Left colon (tissue), 2 donors: ENCODE measurements at regions not wholly inside any gene's neighbourhood (a gene's known extent, or its start where the extent isn't known, plus 50 kb on each side); places are given as distances from the start of the nearest gene placed in this dataset.

ENCODE experiments used
- ATAC-seq: fragments of 200-7000 bp; cut with Tn5 transposase; one replicate; pipeline ENCODE4 v1.9.1; 2020; ENCODE audit warnings: mild to moderate bottlenecking, moderate library complexity
- DNase-seq, 2 donors: peaks; one replicate each; pipeline ENCODE4 v3.0.0-alpha.2; 2020
- intact Hi-C, 2 donors: fragments of 100-400 bp; cut with DNase I in 1 of 2; cut with micrococcal nuclease in 1 of 2; formaldehyde crosslinking; loops; one replicate each; pipeline versions ENCODE4 v1.11.2 to v1.14.0; 2022; cut with DNase I, micrococcal nuclease
- donor health status: DM: no; HTN: no; CAD: no.
- donor health status: DM: yes; HTN: yes; CAD: no.

DNA sequence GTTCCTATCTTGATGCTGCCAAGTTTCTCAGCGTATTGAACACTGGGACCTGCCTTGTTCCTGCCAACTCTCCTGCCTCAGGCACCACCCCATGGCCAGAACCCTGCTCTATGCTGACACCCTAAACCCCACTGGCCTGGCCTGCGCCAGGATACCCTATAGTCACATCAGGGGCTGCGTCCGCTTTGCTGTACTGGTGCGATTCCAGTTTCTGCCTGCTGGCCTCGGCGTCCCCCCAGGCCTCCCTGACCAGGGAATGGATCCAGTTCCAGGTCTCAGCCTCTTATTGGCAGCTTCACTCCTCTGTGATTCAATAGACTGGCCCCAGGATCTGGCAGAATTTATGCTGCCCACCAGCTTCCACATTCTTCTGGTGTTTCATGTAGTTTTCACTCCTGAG, 55.0 kb downstream of the GPR6 start:
- intact Hi-C loops = no loop called here
- ATAC-seq (no peak), DNase-seq (no peak)

DNA sequence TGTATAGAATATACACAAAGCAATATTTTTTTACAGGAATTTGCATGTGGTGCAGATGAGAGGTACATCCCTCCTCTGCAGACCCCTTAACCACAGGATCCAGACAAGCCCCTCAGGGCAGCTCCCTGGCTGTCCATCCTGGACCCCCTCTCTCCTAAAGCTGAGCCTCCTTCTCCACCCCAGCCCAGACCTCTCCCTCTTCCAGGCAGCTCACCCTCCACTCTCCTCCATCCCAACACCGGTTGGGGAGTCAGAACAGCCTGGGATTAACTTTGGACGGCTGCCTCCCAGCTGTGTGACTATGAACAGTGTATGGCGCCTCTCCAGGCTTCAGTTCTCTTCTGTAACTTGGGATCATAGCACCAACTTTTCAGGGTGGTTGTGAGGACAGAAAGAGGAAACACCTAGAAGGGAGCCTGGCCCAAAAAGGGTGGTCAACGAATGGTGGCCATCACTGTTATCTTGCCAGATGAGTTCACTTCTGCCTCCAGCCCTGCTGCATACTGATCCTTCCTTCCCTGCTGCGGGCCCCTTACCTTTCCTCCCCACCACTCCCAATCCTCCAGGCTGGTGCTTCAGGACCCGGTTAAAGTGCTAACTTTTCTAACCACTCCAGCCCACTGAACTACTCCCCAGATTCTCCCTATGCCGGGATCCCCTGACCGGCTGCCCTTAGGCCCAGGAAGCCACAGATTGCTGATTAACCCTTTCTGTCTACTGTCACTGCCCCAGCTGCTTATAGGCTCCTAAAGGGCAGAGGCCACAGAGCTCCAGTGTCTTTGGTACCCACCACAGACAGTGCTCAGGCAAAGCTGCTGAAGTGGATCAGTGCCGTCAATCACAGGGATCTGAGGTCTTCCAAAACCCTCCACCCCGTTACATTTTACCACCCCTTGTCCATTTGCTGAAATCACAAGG, 55.9 kb downstream of the GPR6 start:
- DNase-seq = no peak
- intact Hi-C loops = no loop called here
- no peak for ATAC-seq

DNA sequence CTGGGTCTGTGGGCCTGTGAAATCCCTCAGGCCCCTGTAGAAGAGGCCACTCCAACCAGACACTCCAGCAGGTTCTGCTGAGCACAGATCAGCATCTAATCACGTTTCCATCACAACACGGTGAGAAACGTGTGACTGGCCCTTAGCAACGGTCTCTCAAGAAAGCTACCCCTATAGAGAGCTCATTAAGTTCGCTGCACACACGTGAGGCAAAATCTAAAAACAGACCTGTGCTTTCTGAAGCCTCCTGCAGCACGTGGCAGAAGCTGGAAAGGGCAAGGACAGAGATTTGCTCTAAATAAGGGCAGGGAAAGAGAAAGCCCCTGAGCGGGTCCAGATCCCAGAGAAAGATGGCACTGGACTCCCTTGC, 56.5 kb downstream of the GPR6 start:
- intact Hi-C loops = loop anchor here in 1 of 2 donors (5.0 kb wide), 1 partner anchor 327 kb away; no protein-coding TSS in a partner anchor
- no peak for DNase-seq
- no peak for ATAC-seq

DNA sequence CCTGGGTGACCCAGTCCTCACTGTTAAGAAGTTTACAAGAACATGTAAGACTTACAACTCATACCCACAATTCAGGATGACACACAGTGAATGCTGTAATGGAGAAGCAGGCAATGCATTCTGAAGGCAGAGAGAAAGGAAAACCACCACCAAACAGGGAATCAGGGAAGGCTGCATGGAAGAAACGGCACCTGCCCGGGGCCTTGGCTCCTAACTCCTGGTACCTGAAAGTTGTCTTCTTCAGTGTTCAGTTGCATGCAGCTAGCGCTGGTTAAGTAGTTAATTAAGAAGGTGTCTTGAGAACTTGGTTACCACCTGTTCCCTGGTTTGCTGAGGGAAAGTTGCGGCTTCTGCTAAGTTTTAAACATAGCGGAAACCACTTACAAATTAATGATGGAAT, 57.2 kb downstream of the GPR6 start:
- intact Hi-C loops = loop anchor here in 1 of 2 donors (5.0 kb wide), 1 partner anchor 328 kb away; no protein-coding TSS in a partner anchor

DNA sequence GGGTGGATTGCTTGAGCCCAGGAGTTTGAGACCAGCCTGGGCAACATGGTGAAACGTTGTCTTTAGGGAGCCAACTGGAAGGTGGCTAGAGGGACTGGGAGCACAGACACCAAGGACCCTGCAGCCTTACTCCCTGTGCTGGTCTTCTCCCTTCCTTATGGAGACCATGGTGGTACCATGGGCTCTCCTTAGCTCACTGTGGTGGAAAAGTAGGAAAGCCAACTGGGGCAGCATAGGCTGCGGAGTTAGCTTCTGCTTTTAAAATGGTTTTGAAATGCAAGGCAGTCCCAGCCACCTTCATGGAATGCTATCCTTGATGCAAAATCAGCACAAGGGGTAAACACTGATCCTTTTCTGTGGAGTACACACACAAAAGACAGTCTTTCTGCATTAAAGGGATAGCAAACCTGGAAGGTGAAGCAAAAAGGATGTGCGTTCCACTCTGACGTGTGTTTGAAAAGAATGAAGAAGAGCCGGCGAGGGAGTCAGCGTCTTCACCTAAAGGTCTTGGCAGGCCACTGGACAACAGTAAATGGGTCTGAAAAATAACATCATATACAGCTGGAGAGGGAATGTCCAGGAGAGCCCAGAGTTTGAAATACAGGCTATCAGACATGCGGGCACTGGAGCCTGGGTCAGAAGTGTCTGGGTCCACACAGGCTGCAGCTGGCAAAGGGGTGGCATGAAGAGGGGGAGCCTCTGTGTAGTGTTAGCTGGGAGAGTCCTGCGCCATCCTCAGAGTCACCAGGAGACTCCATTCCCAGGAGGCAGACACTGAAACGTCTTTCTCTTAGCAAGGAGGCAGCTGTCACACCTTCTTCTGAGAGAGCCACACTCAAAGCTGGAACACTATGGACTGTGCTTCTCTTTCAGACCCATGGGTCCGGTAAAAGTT, 58.5 kb downstream of the GPR6 start:
- DNase-seq = no peak
- ATAC-seq = no peak
- intact Hi-C loops = loop anchor here in 1 of 2 donors (5.0 kb wide), 1 partner anchor 329 kb away; no protein-coding TSS in a partner anchor

More for the DNA sequence above, 57.2 kb downstream of the GPR6 start:
- ATAC-seq (no peak), DNase-seq (no peak)

DNA sequence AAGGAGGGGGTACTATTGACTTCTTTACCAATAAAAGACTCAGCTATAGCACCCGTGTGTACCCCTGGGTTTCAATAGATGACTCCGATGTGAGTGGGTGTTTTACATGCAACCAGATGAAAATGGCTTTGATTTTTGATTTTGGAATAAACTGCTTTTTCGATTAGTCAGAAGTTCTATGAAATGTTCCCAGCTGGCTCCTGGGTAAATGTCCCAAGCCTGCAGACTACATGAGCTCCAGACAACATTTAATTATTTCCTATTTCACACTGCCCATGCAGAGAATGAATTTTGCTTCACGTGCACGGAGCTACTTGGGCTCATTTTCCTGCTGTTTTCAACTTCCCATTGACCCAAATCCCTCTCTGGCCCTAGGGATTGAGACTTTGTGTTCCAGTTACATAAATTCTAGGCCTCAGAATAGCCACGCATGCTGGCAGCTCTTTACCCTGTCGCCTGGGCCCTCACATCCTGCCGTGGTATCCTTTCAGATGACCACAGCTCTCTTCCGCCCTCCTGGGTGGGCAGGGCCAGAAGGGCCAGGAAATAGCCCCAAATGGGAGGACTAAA, 59.7 kb downstream of the GPR6 start:
- intact Hi-C loops = loop anchor here in 1 of 2 donors (5.0 kb wide), 1 partner anchor 331 kb away; no protein-coding TSS in a partner anchor
- ATAC-seq (no peak), DNase-seq (no peak)

DNA sequence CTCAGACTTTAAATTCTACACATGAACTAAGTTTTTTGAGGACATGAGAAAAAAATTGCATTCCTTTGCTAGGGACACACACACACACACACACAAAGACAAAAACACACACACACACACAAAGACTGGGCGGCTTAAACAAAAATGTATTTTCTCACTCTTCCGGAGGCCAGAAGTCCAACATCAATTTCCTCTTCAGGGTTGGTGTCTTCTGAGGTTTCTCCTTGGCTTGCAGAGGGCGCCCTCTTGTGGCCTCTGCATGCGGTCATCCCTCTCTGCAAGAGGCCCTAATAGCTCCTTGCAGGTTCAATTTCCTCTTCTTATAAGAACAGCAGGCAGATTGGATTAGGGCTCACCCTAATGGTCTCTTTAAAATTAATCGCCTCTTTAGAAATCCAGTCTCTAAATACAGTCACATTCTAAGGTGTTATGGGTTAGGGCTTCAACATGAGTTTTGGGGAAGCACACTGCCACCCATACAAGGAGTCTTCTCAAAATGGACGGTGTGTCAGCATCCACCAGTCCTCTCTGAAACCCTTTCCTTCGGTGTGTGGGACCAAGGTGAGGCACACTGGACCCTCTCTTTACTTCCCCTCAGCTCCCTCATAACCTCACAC, 61.4 kb downstream of the GPR6 start:
- intact Hi-C loops = loop anchor here in 1 of 2 donors (5.0 kb wide), 1 partner anchor 332 kb away; no protein-coding TSS in a partner anchor

DNA sequence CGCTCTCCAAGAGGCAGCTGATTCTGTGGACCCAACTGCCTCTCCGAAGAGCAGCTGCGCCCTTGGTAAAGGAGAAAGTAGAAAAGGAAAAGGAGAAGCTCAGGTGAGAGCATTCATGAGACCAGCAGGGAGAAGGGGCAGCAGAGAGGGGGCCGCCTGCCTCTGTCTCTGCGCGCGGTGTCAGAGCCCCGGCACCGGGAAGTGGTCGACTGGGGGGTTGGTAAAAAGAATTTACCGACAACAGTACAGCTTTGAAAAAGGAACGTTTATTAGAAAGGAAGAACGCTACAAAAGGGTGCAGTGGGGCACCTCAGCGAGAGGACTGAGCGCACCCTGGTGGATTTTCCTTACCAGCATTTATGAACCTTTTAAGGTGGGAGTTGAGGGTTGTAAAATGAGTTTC, 61.9 kb downstream of the GPR6 start:
- peak in 1 of 2 donors; percentile 45 for DNase-seq
- intact Hi-C loops = loop anchor here (5.0 to 10.0 kb wide), 2 partner anchors 333 to 335 kb away; no protein-coding TSS in a partner anchor
- ATAC-seq = peak; percentile 70

More for the DNA sequence above, 61.4 kb downstream of the GPR6 start:
- ATAC-seq (peak; percentile 98), DNase-seq (peak; percentile 78 to 91)

DNA sequence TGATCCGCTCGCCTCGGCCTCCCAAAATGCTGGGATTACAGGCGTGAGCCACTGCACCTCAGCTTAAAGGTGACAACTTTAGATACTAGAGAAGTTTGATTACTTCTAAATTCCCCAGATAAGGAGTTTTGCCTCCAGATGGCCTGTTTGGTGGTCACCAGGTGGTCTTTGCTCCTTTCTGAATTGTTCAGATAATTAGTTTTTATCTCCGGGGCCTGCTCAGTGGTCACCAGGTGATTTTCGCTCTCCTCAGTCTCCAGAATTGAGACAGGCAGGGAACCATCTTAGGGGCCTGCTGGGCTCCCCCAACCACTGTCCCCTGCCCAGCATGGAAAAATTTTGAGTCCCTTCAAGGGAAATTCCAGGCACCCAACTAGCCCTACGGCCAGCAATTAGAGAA, 62.6 kb downstream of the GPR6 start:
- intact Hi-C loops = loop anchor here in 1 of 2 donors (10.0 kb wide), 1 partner anchor 336 kb away; no protein-coding TSS in a partner anchor
- no peak for DNase-seq
- ATAC-seq = no peak

DNA sequence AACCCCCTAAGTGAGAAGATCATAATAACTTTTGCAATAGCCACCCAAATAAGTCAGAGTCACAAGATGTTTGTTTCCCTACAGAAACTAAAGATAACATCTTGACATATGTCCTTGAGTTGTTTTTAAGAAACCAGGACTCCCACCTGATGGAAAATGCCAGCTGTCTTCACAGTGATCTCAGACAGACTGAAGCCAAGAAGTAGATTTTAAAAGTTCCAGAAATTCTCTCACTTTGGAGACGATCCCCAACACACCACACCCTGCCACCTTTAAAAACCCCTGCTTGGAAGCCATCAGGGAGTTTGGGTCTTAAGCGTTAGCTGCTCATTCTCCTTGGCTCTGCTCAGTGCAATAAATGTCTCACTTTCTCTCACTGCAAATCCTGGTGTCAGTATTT, 63.0 kb downstream of the GPR6 start:
- intact Hi-C loops = loop anchor here in 1 of 2 donors (10.0 kb wide), 1 partner anchor 336 kb away; no protein-coding TSS in a partner anchor
- ATAC-seq (no peak), DNase-seq (no peak)

DNA sequence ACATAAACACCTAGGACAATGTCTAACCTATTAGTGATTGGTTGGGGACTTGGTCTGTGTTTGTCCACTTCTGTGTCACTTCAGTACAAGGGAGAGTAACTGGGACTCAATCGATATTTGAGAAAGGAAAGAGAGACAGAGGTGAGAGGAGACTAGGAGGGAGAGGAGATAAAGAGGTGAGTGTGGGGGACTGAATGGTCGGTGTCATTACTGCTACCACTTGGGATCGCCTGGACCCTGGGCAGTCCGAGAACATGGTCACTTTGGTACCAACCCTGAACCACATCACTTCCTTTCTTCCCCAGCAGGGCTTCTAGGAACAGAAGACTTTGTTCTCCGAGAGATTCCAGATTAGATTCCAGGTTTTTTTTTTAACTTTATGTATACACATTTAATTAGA, 63.7 kb downstream of the GPR6 start:
- intact Hi-C loops = loop anchor here in 1 of 2 donors (10.0 kb wide), 1 partner anchor 337 kb away; no protein-coding TSS in a partner anchor
- ATAC-seq (no peak), DNase-seq (no peak)

DNA sequence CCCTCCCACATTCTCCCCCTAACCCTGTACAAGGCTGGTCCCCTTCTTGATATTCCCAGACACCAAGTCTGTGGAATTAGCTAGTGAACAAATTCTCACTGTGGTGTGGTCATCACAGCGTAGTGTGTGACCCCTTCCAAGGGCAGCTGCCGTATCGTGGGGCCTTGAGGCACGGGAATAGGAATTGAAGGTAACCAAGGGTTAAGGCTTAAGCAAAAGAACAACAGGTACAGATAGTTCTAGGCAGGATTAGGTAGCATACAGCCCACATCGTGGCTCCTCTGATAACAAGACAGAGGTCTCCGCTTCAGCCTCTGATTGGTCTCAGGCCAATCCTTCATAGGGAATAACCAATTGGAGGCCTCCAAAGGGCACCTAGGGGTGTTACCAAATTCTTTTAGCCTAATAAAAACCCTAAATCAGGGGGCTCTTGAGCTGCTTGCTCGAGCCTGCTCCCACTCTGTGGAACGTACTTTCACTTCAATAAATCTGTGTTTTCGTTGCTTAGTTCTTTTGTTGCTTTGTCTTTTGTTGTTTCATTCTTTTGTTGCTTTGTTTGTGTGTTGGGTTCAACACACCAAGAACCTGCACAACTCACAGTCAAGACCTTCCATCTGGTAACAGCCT, 64.7 kb downstream of the GPR6 start:
- DNase-seq (no peak), ATAC-seq (no peak)
- intact Hi-C loops = loop anchor here in 1 of 2 donors (10.0 kb wide), 1 partner anchor 338 kb away; no protein-coding TSS in a partner anchor

DNA sequence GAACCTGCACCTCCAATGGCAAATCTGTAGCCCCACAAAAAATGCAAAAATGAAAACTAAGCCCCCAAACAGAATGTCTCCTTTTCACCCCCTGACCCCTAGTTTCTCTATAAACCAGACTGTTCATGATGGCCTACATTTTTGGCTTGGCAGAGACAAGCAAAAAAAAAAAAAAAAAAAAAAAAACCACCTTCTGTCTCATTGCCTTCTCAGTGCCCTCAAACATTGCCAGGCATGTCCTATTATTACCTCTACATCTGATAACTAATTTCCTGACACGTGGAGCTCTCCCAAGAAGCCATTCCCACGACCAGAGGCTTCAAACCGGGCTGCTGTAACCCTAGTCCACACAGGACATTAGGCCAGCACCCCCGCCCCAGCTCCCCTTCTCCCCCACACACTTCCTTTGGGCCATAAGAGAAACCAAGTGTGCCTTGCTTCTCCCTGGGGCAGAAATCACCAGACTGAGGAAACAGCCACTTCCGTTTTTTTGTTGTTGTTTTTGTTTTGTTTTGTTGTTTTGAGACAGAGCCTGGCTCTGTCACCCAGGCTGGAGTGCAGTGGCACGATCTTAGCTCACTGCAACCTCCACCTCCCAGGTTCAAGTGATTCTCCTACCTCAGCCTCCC, 65.4 kb downstream of the GPR6 start:
- intact Hi-C loops = loop anchor here in 1 of 2 donors (10.0 kb wide), 1 partner anchor 339 kb away; no protein-coding TSS in a partner anchor
- DNase-seq = no peak
- ATAC-seq = no peak

DNA sequence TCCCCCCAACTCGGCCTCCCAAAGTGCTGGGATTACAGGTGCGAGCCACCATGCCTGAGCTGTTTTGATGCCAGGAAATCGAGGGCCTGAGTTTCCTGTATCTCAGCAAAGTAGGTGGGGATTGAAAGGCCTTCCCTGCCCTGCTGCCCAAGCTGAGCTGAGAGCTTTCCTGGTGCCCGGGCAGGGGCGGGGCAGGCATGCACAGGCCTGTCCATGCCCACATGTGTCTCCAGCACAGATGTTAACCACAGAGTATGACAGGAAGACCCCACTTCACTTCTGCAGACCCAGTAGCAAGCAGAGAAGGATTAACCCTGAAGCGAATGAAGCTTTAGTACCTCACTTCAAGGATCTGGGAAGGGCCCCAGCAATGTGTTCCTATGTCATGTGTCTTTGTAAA, 66.0 kb downstream of the GPR6 start:
- intact Hi-C loops = loop anchor here in 1 of 2 donors (10.0 kb wide), 1 partner anchor 339 kb away; no protein-coding TSS in a partner anchor
- DNase-seq (no peak), ATAC-seq (no peak)

DNA sequence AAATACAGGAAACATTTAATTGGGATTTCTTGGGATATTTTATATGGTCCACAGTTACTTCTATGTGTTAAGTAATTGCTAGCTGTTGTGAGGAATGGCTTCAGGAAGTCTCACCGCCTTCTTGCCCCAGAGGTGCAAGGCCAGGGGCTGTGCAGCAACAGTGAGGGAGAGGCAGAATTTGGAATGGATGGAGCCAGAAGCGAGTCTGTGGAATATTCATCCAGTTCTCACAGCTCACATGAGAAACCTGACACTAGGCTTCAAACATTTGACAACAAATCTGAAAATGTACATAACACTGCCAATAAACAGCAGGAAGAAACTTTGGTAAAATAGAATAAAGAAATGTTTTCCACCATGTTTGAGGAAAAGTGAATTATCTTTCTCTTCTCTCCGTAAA, 66.5 kb downstream of the GPR6 start:
- DNase-seq = no peak
- intact Hi-C loops = loop anchor here in 1 of 2 donors (10.0 kb wide), 1 partner anchor 340 kb away; no protein-coding TSS in a partner anchor
- no peak for ATAC-seq

DNA sequence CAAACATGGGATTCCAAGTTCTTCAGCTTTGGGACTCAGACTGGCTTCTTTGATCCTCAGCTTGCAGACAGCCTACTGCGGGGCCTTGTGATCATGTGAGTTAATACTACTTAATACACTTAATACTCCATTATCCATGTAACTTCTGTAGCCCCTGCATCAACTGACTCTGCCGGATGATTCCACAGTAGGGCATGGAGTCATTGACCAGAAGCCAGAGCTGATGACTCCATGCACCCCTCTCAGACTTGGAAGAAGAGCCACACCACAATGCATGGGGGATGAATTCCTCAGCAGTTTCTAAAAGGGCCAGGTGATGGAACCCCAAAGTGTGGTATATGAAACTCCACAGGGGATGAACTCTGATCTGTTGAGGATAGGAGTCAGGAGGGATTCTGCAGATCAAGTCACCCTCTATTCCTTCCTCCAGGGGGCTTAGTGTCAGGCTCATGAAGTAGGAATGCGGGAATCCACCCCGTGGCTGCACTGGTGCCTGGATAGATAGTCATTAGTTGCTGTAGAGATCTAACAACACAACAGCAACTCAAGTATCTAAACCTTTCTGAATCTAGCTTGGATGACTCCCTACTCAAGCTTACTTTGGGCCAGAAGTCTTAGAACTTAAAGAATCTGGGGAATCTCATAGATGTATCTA, 70.2 kb downstream of the GPR6 start:
- DNase-seq = no peak
- intact Hi-C loops = loop anchor here in 1 of 2 donors (10.0 kb wide), 1 partner anchor 344 kb away; no protein-coding TSS in a partner anchor
- ATAC-seq = no peak
